ENCODE measurements at regions not wholly inside any gene's neighbourhood (a gene's known extent, or its start where the extent isn't known, plus 50 kb on each side); places are given as distances from the start of the nearest gene placed in this dataset.

DNA sequence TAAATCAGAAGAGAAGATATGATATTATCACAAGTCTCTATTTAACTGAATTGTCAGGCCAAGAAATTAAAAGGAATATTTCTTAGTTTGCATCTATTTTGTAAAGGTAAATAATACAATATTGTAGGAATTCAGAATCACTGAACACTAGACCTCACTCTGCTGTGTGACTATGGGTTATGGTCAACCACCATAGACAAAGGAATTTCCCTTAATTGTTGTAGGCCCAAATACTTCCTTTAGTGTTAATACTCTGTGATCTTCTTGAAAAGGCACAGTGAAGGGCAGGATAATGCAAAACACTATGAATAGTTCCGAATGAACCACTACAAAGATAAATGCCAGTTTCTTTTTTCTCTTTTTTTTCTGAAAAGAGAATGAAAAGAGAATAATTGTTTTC, 162.3 kb downstream of the TUSC7 start:
- DNase-seq (ENCODE audit: insufficient read length, low spot score), result no peak
- TF ChIP-seq, protein P1, sequence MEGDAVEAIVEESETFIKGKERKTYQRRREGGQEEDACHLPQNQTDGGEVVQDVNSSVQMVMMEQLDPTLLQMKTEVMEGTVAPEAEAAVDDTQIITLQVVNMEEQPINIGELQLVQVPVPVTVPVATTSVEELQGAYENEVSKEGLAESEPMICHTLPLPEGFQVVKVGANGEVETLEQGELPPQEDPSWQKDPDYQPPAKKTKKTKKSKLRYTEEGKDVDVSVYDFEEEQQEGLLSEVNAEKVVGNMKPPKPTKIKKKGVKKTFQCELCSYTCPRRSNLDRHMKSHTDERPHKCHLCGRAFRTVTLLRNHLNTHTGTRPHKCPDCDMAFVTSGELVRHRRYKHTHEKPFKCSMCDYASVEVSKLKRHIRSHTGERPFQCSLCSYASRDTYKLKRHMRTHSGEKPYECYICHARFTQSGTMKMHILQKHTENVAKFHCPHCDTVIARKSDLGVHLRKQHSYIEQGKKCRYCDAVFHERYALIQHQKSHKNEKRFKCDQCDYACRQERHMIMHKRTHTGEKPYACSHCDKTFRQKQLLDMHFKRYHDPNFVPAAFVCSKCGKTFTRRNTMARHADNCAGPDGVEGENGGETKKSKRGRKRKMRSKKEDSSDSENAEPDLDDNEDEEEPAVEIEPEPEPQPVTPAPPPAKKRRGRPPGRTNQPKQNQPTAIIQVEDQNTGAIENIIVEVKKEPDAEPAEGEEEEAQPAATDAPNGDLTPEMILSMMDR (IDR thresholded peaks at IDR 0.05; ENCODE audit: insufficient read depth, missing control alignments), result no peak
- FAIRE-seq, result no peak

DNA sequence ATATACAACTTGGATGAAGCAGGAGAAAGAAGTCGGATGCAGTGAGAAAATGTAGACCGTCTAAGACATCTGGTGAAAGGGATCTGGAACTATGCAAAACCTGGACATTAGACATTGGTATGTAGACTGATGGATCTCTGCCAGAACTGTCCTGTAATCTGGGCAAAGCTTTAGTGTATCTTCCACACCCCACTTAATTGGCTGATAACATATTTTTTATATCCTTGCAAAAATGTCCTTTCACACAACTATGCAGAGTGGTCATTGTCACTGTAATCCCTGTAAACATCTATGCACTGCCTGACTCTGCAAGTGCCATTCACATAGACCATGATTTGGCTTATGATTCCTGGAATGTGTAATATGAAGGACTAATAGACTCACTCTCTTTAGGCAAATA, 163.1 kb downstream of the TUSC7 start:
- DNase-seq (ENCODE audit: insufficient read length, low spot score) (no peak), FAIRE-seq (no peak)
- TF ChIP-seq, protein P1 (IDR thresholded peaks at IDR 0.05; ENCODE audit: insufficient read depth, missing control alignments), result no peak

DNA sequence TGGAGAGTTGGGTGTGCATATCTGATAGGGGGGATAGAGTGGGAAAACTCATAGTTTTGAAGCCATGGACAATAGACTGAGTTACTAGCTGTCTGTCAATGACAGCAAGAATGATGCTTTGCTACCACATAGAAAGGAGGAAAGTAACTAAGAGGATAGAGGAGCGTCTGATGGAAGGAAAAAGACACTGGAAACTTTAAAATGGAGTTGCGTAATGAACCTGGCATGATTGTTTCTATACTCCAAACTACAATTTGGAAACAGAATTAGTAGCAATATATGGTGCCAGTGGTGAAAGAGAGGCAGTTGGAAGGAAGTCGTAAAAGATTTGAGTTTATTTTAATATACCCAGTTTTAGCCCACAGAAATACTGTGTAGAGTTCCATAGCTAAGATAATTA, 163.6 kb downstream of the TUSC7 start:
- no peak for FAIRE-seq
- DNase-seq (ENCODE audit: insufficient read length, low spot score), result no peak
- TF ChIP-seq, protein P1 (IDR thresholded peaks at IDR 0.05; ENCODE audit: insufficient read depth, missing control alignments), result no peak

DNA sequence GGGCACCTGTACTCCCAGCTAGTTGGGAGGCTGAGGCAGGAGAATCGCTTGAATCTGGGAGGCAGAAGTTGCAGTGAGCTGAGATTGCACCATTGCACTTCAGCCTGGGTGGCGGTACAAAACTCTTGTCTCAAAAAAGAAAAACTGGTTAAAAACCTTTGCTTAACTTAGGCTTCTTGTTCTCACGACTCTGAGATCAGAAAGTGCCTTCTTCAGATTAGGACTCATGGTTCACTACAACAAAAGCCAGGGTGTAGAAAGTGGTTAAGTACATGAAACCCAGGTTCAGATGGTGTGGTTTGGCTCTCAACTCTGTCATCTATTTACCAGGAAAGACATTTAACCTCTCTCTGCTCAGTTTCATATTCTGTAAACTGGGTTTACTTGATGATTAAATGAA, 168.4 kb downstream of the TUSC7 start:
- DNase-seq (ENCODE audit: insufficient read length, low spot score) (no peak), FAIRE-seq (no peak)
- TF ChIP-seq, protein P1 (IDR thresholded peaks at IDR 0.05; ENCODE audit: insufficient read depth, missing control alignments), result no peak

DNA sequence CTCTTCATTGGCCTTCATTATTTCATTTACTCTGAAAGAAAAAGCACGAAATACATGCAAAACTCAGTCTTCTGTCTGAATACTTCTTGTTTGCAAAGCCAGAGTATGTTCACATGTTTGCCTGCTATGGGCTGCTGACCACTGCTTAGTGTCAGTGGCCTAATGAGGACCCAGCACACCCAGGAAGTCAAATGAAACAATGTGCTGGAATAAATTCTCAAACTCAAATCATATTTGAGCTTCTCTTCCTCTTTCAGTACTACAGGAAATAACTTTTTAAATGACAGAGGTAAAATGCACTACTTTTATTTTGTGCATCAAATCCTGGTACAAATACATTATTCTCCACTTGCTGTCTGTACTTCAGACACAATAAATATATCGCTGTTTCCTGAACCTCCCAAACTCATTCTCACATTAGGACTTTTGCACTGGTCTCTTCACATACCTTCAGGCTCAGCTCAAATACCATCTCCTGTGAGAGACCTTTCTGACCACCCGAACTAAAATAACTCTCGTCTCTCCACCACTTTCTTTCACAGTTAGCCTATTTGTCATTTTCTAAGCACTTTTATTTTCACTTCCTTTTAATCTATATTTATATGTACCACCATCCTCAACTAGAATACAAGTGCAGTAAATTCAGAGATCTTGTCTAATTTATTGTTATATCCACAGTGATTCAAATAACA, 176.8 kb downstream of the TUSC7 start:
- peak; percentile 46 for FAIRE-seq
- no peak for DNase-seq (ENCODE audit: insufficient read length, low spot score)
- TF ChIP-seq, protein P1 (IDR thresholded peaks at IDR 0.05; ENCODE audit: insufficient read depth, missing control alignments), result no peak

DNA sequence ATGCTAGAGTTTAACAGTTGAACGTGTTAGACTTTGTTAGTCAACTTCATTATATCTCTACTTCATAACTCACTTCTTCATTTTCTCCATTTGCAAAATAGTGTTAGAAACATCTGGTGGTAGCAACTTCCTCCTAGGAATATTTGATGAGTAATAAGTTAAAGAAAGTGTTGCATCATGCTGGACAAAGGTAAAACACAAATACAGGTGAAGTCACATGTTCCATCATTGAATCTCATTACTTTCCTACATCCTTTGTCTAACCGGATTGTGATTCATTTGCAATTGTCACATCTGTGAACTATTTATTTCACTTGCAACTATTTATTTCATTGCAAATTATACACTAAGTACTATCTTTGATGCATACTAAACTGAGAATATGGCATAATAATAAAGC, 186.5 kb downstream of the TUSC7 start:
- TF ChIP-seq, protein P1 (IDR thresholded peaks at IDR 0.05; ENCODE audit: insufficient read depth, missing control alignments), result no peak
- peak; percentile 79 for FAIRE-seq

DNA sequence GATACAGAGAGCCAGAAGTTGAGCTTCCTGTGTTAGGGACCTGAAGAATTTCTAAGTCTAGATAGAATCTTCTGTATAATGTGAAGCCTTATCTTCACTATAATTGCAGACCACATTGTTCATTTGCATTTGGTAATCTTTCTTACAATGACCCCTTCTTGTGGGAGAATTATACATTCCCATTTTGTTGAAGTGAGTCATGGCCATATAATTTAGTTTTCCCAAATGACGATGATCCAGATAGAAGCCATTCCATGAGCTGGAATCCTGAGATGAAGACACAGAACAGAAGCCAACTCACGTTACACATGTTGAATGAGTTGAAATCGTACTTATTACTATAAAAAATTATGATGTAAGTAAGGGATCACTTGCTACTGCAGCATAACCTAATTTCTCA, 187.8 kb downstream of the TUSC7 start:
- DNase-seq (ENCODE audit: insufficient read length, low spot score) (no peak), FAIRE-seq (no peak)
- TF ChIP-seq, protein P1 (IDR thresholded peaks at IDR 0.05; ENCODE audit: insufficient read depth, missing control alignments), result no peak

More for the DNA sequence above, 186.5 kb downstream of the TUSC7 start:
- no peak for DNase-seq (ENCODE audit: insufficient read length, low spot score)
